H4 (cell line): ENCODE measurements at regions not wholly inside any gene's neighbourhood (a gene's known extent, or its start where the extent isn't known, plus 50 kb on each side); places are given as distances from the start of the nearest gene placed in this dataset.

ENCODE experiments used
- DNase-seq: peaks from one replicate; pipeline ENCODE4 v3.0.0-alpha.2; 2015; ENCODE audit warnings: low spot score

GRCh38 chr22:22418957-22419356 is 89.6 kb downstream of the ZNF280B start:
- DNase-seq, result no peak

GRCh38 chr22:22420580-22420979 is 88.0 kb downstream of the ZNF280B start:
- DNase-seq, result no peak

GRCh38 chr22:22421392-22421791 is 87.2 kb downstream of the ZNF280B start:
- no peak for DNase-seq

GRCh38 chr22:22422629-22423112 is 85.9 kb downstream of the ZNF280B start:
- peak; percentile 15 for DNase-seq

- DNase-seq, result no peak
These were observed 84.9 kb downstream of the ZNF280B start for GRCh38 chr22:22423681-22424080.

GRCh38 chr22:22424210-22424800 is 84.2 kb downstream of the ZNF280B start:
- DNase-seq, result no peak

- no peak for DNase-seq
These were observed 83.6 kb downstream of the ZNF280B start for GRCh38 chr22:22424956-22425355.

GRCh38 chr22:22425356-22425755 is 83.2 kb downstream of the ZNF280B start:
- DNase-seq, result no peak

GRCh38 chr22:22425783-22426624 is 82.5 kb downstream of the ZNF280B start:
- no peak for DNase-seq

- no peak for DNase-seq
These were observed 80.9 kb downstream of the ZNF280B start for GRCh38 chr22:22427542-22428065.

GRCh38 chr22:22428222-22429098 is 80.1 kb downstream of the ZNF280B start:
- DNase-seq, result no peak

- no peak for DNase-seq
These were observed 79.0 kb downstream of the ZNF280B start for GRCh38 chr22:22429369-22430108.

GRCh38 chr22:22430111-22430820 is 78.3 kb downstream of the ZNF280B start:
- DNase-seq, result no peak

- peak; percentile 41 for DNase-seq
These were observed 77.0 kb downstream of the ZNF280B start for GRCh38 chr22:22431271-22432220.

GRCh38 chr22:22432479-22432878 is 76.1 kb downstream of the ZNF280B start:
- DNase-seq, result no peak

GRCh38 chr22:22432937-22433336 is 75.6 kb downstream of the ZNF280B start:
- DNase-seq, result no peak

GRCh38 chr22:22433770-22434169 is 74.8 kb downstream of the ZNF280B start:
- DNase-seq, result no peak
